ENCODE measurements at regions not wholly inside any gene's neighbourhood (a gene's known extent, or its start where the extent isn't known, plus 50 kb on each side); places are given as distances from the start of the nearest gene placed in this dataset.

- H3K4me3 ChIP-seq (replicated peaks; ENCODE audit: low read depth, low read length) = no peak overlapping the region
- no peak for TF ChIP-seq CTCF (IDR thresholded peaks at IDR 0.05; ENCODE audit: low read depth, low read length, missing control alignments)
- no peak for DNase-seq (ENCODE audit: extremely low read depth, low read depth)
These were observed 576.4 kb downstream of the SLC6A15 start for GRCh38 chr12:84336231-84336630.

GRCh38 chr12:84329938-84330337, 582.7 kb downstream of the SLC6A15 start:
- DNase-seq (ENCODE audit: extremely low read depth, low read depth) = no peak
- TF ChIP-seq CTCF (IDR thresholded peaks at IDR 0.05; ENCODE audit: low read depth, low read length, missing control alignments) = no peak
- H3K4me3 ChIP-seq (replicated peaks; ENCODE audit: low read depth, low read length) = no peak overlapping the region

GRCh38 chr12:84315926-84316325, 596.7 kb downstream of the SLC6A15 start:
- DNase-seq (ENCODE audit: extremely low read depth, low read depth) = no peak
- H3K4me3 ChIP-seq (replicated peaks; ENCODE audit: low read depth, low read length) = no peak overlapping the region
- no peak for TF ChIP-seq CTCF (IDR thresholded peaks at IDR 0.05; ENCODE audit: low read depth, low read length, missing control alignments)

GRCh38 chr12:84313323-84313675, 599.3 kb downstream of the SLC6A15 start:
- no peak overlapping the region for H3K4me3 ChIP-seq (replicated peaks; ENCODE audit: low read depth, low read length)
- TF ChIP-seq CTCF (IDR thresholded peaks at IDR 0.05; ENCODE audit: low read depth, low read length, missing control alignments) = no peak
- no peak for DNase-seq (ENCODE audit: extremely low read depth, low read depth)

GRCh38 chr12:84308211-84308610, 604.4 kb downstream of the SLC6A15 start:
- TF ChIP-seq CTCF (IDR thresholded peaks at IDR 0.05; ENCODE audit: low read depth, low read length, missing control alignments) = no peak
- H3K4me3 ChIP-seq (replicated peaks; ENCODE audit: low read depth, low read length) = no peak overlapping the region
- DNase-seq (ENCODE audit: extremely low read depth, low read depth) = no peak

GRCh38 chr12:84305144-84305543, 607.5 kb downstream of the SLC6A15 start:
- TF ChIP-seq CTCF (IDR thresholded peaks at IDR 0.05; ENCODE audit: low read depth, low read length, missing control alignments) = no peak
- DNase-seq (ENCODE audit: extremely low read depth, low read depth) = peak; percentile 32
- H3K4me3 ChIP-seq (replicated peaks; ENCODE audit: low read depth, low read length) = no peak overlapping the region

GRCh38 chr12:84294246-84294645, 618.4 kb downstream of the SLC6A15 start:
- no peak for TF ChIP-seq CTCF (IDR thresholded peaks at IDR 0.05; ENCODE audit: low read depth, low read length, missing control alignments)
- DNase-seq (ENCODE audit: extremely low read depth, low read depth) = no peak
- no peak overlapping the region for H3K4me3 ChIP-seq (replicated peaks; ENCODE audit: low read depth, low read length)
